Lower lobe of right lung (tissue), 2 donors: ENCODE measurements at regions not wholly inside any gene's neighbourhood (a gene's known extent, or its start where the extent isn't known, plus 50 kb on each side); places are given as distances from the start of the nearest gene placed in this dataset.

Experiments used
- ATAC-seq, 2 donors: fragments of 200-7000 bp; cut with Tn5 transposase; one replicate each; pipeline ENCODE4 v1.9.1; 2020 to 2022; ENCODE audit warnings: mild to moderate bottlenecking in 2 of 2, moderate library complexity in 2 of 2
- DNase-seq: peaks from one replicate; pipeline ENCODE4 v3.0.0-alpha.2; 2020
- H3K27ac ChIP-seq: fragments of 200-600 bp; one replicate; pipeline ENCODE4 v1.8.0; 2022
- H3K27me3 ChIP-seq: fragments of 200-600 bp; one replicate; pipeline ENCODE4 v1.8.0; 2022; ENCODE audit warnings: low read depth
- H3K36me3 ChIP-seq: fragments of 200-600 bp; one replicate; pipeline ENCODE4 v1.8.0; 2022; ENCODE audit warnings: mild to moderate bottlenecking
- H3K4me1 ChIP-seq: fragments of 200-600 bp; one replicate; pipeline ENCODE4 v1.8.0; 2022
- H3K4me3 ChIP-seq: fragments of 200-600 bp; one replicate; pipeline ENCODE4 v1.8.0; 2022; ENCODE audit warnings: mild to moderate bottlenecking
- H3K9me3 ChIP-seq: fragments of 200-600 bp; one replicate; pipeline ENCODE4 v1.8.0; 2022
- CTCF ChIP-seq: fragments of 200-600 bp; IDR thresholded peaks from one replicate; pipeline ENCODE4 v1.8.0; 2022; ENCODE audit warnings: antibody characterized with exemption, mild to moderate bottlenecking
- intact Hi-C: fragments of 100-400 bp; cut with DNase I; formaldehyde crosslinking; loops from one replicate; pipeline ENCODE4 v1.11.0; 2022
- donor health status: DM: no; HTN: yes; CAD: no; lungs with severe emphysema.

- intact Hi-C loops: no loop called here
- TF ChIP-seq CTCF: no peak
- Histone ChIP-seq H3K36me3 (no peaks in the 10 kb centered on the region), H3K27me3 (no peaks in the 10 kb centered on the region), H3K27ac (no peak overlapping the region), H3K9me3 (no peaks in the 10 kb centered on the region), H3K4me1 (no peaks in the 10 kb centered on the region), H3K4me3 (no peak overlapping the region)
- ATAC-seq: no peak
- no peak for DNase-seq
Observed at GRCh38 chr6:44704240-44705150, 317.0 kb downstream of the CDC5L start.

GRCh38 chr6:44705596-44705995 lies 318.1 kb downstream of the CDC5L start:
- intact Hi-C loops: no loop called here
- H3K4me3 ChIP-seq: no peak overlapping the region
- DNase-seq: no peak

GRCh38 chr6:44706011-44706410 lies 318.5 kb downstream of the CDC5L start:
- no peak for DNase-seq
- Histone ChIP-seq H3K27me3 (no peaks in the 10 kb centered on the region), H3K4me1 (no peaks in the 10 kb centered on the region), H3K36me3 (no peaks in the 10 kb centered on the region), H3K27ac (no peak overlapping the region), H3K9me3 (no peaks in the 10 kb centered on the region), H3K4me3 (no peak overlapping the region)
- ATAC-seq: no peak
- intact Hi-C loops: no loop called here
- no peak for TF ChIP-seq CTCF

More at GRCh38 chr6:44705596-44705995, 318.1 kb downstream of the CDC5L start:
- Histone ChIP-seq H3K36me3 (no peaks in the 10 kb centered on the region), H3K9me3 (no peaks in the 10 kb centered on the region), H3K27me3 (no peaks in the 10 kb centered on the region), H3K27ac (no peak overlapping the region), H3K4me1 (no peaks in the 10 kb centered on the region)
- no peak for ATAC-seq
- TF ChIP-seq CTCF: no peak

GRCh38 chr6:44708208-44708607 lies 320.7 kb downstream of the CDC5L start:
- DNase-seq (no peak), ATAC-seq (no peak)
- intact Hi-C loops: no loop called here
- no peak for TF ChIP-seq CTCF
- H3K9me3 ChIP-seq: no peaks in the 10 kb centered on the region
- H3K36me3 ChIP-seq: no peaks in the 10 kb centered on the region
- H3K27ac ChIP-seq: no peak overlapping the region
- no peaks in the 10 kb centered on the region for H3K27me3 ChIP-seq
- no peak overlapping the region for H3K4me3 ChIP-seq
- no peaks in the 10 kb centered on the region for H3K4me1 ChIP-seq

- H3K4me1 ChIP-seq: no peaks in the 10 kb centered on the region
- no peak for ATAC-seq
- intact Hi-C loops: no loop called here
Observed at GRCh38 chr6:44712353-44713111, 325.0 kb downstream of the CDC5L start.

More at GRCh38 chr6:44712353-44713111, 325.0 kb downstream of the CDC5L start:
- H3K9me3 ChIP-seq: no peaks in the 10 kb centered on the region
- DNase-seq: no peak
- H3K27me3 ChIP-seq: no peaks in the 10 kb centered on the region
- TF ChIP-seq CTCF: no peak
- H3K27ac ChIP-seq: no peak overlapping the region
- no peaks in the 10 kb centered on the region for H3K36me3 ChIP-seq
- H3K4me3 ChIP-seq: no peak overlapping the region
